ENCODE measurements at regions not wholly inside any gene's neighbourhood (a gene's known extent, or its start where the extent isn't known, plus 50 kb on each side); places are given as distances from the start of the nearest gene placed in this dataset.

- DNase-seq = no peak
- no peak for ATAC-seq
- H3K4me3 ChIP-seq = no peak overlapping the region
- no peaks in the 10 kb centered on the region for H3K9me3 ChIP-seq
- H3K4me1 ChIP-seq (ENCODE audit: low read depth) = no peaks in the 10 kb centered on the region
- intact Hi-C loops (cut with DNase I, micrococcal nuclease) = no loop called here
- TF ChIP-seq, protein P1, sequence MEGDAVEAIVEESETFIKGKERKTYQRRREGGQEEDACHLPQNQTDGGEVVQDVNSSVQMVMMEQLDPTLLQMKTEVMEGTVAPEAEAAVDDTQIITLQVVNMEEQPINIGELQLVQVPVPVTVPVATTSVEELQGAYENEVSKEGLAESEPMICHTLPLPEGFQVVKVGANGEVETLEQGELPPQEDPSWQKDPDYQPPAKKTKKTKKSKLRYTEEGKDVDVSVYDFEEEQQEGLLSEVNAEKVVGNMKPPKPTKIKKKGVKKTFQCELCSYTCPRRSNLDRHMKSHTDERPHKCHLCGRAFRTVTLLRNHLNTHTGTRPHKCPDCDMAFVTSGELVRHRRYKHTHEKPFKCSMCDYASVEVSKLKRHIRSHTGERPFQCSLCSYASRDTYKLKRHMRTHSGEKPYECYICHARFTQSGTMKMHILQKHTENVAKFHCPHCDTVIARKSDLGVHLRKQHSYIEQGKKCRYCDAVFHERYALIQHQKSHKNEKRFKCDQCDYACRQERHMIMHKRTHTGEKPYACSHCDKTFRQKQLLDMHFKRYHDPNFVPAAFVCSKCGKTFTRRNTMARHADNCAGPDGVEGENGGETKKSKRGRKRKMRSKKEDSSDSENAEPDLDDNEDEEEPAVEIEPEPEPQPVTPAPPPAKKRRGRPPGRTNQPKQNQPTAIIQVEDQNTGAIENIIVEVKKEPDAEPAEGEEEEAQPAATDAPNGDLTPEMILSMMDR (IDR thresholded peaks at IDR 0.05) = no peak
- no peaks in the 10 kb centered on the region for H3K36me3 ChIP-seq (ENCODE audit: low read depth)
Measured at GRCh38 chr4:125991398-125991797, 676.6 kb downstream of the FAT4 start.

DNA sequence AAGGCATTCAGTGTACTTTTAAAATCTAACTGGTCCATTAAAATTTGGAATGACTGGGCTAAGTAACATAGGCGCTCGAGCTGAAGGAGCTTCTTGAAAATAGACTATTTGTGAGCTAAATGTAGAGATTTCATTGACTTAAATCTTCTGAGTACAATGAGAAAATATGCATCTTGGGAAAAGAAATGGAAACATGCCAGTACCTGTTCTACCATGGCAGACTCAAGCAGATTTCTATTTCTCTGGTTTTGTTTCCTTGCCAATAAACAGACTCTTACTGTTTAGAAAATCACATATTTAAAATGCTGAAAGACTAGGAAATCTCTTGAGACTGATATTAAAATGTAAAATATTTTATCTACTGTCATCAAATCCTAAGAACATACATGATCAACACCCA lies 678.1 kb downstream of the FAT4 start:
- no peak overlapping the region for H3K4me3 ChIP-seq
- ATAC-seq = no peak
- no peaks in the 10 kb centered on the region for H3K9me3 ChIP-seq
- TF ChIP-seq, protein P1 (IDR thresholded peaks at IDR 0.05) = no peak
- no peaks in the 10 kb centered on the region for H3K4me1 ChIP-seq (ENCODE audit: low read depth)
- no peak for DNase-seq
- no peaks in the 10 kb centered on the region for H3K36me3 ChIP-seq (ENCODE audit: low read depth)
- intact Hi-C loops (cut with DNase I, micrococcal nuclease) = no loop called here

- TF ChIP-seq, protein P1 (IDR thresholded peaks at IDR 0.05) = no peak
- no peak for ATAC-seq
- Histone ChIP-seq H3K36me3 (ENCODE audit: low read depth) (no peaks in the 10 kb centered on the region), H3K4me3 (no peak overlapping the region), H3K9me3 (no peaks in the 10 kb centered on the region), H3K4me1 (ENCODE audit: low read depth) (no peaks in the 10 kb centered on the region)
- no peak for DNase-seq
- intact Hi-C loops (cut with DNase I, micrococcal nuclease) = no loop called here
Measured at GRCh38 chr4:125994024-125994423, 679.3 kb downstream of the FAT4 start.

GRCh38 chr4:125994430-125994829 lies 679.7 kb downstream of the FAT4 start:
- no peaks in the 10 kb centered on the region for H3K36me3 ChIP-seq (ENCODE audit: low read depth)
- no peak for DNase-seq
- no peaks in the 10 kb centered on the region for H3K9me3 ChIP-seq
- H3K4me3 ChIP-seq = no peak overlapping the region
- TF ChIP-seq, protein P1 (IDR thresholded peaks at IDR 0.05) = no peak
- H3K4me1 ChIP-seq (ENCODE audit: low read depth) = no peaks in the 10 kb centered on the region
- no peak for ATAC-seq
- intact Hi-C loops (cut with DNase I, micrococcal nuclease) = no loop called here

DNA sequence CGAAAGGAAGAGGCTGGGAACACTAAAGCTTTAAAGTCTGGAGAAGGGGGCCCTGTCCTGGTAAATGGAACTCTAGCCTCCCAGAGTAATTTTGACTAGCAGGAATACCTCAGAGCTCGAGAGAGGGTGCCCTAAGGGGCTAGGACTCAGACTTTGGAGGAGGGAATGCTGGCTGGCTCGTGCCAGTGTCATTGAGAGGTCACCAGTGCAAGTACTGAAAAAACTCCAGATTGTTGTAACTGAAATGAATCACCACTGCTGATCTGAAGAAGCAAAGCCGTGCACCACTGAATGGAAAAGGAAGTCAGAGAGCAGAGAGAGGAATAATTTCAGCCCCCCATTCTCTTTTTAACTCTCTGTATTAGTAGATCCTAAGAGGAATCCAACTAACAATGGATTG lies 690.2 kb downstream of the FAT4 start:
- intact Hi-C loops (cut with DNase I, micrococcal nuclease) = no loop called here
- Histone ChIP-seq H3K4me1 (ENCODE audit: low read depth) (no peaks in the 10 kb centered on the region), H3K9me3 (no peaks in the 10 kb centered on the region), H3K36me3 (ENCODE audit: low read depth) (no peaks in the 10 kb centered on the region), H3K4me3 (no peak overlapping the region)
- ATAC-seq = no peak
- no peak for DNase-seq
- TF ChIP-seq, protein P1 (IDR thresholded peaks at IDR 0.05) = no peak

- no peaks in the 10 kb centered on the region for H3K4me1 ChIP-seq (ENCODE audit: low read depth)
- peaks cover 7% of the 10 kb centered on the region for H3K9me3 ChIP-seq
- ATAC-seq = no peak
- no peaks in the 10 kb centered on the region for H3K36me3 ChIP-seq (ENCODE audit: low read depth)
- no peak for DNase-seq
- intact Hi-C loops (cut with DNase I, micrococcal nuclease) = no loop called here
- TF ChIP-seq, protein P1 (IDR thresholded peaks at IDR 0.05) = no peak
- no peak overlapping the region for H3K4me3 ChIP-seq
Measured at GRCh38 chr4:126007142-126007541, 692.4 kb downstream of the FAT4 start.
